GM20431 (cell line): ENCODE measurements at regions not wholly inside any gene's neighbourhood (a gene's known extent, or its start where the extent isn't known, plus 50 kb on each side); places are given as distances from the start of the nearest gene placed in this dataset.

Experiments
- in situ Hi-C: fragments of 300-500 bp; cut with MseI, MboI; formaldehyde crosslinking; loops from one replicate; pipeline ENCODE4 v1.15.0; 2020; ENCODE audit warnings: low sequenced_read_pairs; ENCODE audit not compliant: unreplicated experiment

DNA sequence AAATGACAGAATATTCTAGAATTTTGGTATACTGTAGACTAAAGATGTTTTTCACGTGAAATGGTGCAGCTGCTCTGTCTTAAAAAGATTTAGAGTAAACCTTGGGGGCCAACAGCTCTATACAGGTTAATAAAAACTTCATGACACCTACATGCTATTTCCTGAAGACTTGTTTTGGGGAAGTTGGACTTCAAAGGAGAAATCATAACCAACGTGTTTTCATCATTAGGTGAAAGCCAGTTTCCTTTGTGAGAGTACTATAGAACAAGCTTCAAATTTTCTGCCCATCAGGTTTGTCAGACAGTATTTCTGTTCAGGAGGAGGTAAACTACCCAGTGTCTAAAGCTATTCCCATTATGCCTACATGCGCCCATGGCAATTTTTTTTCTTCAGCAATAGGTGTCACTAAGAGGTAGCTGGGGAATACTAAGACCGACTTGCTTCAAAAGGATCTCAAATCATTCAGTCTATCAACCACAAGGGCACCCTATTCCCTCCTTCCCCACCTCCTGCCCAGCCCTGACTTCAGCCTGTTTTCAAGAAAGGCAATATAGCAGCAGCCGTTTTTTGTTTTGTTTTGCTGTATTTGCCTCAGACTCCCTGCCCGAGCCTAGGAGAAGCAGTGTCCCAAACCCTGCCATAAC lies 237.3 kb upstream of the SP8 start:
- in situ Hi-C loops = no loop called here

DNA sequence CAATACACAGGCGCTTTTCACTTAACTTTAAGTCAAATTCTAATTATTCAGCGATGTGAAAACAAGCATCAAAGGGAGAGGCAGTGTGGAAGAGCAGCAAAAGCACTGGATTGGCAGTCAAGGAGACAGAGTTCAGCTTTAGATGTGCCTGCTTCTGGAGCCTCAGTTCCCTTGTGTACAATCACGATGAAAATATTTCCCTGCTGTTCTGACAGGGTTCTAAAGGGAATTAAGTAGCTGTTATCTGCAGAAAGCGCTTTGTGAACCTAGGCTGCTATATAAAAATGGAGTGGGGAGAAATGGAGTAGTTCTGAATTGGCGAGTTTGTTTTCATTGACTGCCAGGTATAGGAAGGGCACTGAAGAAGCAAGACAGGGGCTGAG lies 237.8 kb upstream of the SP8 start:
- in situ Hi-C loops = no loop called here

DNA sequence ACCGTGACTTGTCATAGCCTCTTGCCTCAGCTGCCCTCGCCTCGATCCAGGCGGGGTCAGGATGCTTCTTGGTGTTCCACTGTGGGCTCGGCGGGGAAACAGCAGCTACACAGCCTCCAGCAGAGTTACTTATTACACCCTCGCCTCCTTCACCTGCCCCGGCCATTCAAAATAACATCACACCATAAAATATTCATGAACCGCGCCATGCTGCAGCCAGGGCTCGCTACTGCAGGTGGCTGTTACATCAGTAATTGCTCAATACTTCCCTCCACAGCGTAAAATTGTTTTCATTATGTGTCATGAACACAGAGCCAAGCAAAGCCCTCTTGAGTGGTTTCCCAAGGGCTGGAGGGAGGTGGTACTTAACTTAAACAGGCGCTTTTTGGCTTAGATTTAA lies 241.5 kb upstream of the SP8 start:
- in situ Hi-C loops = no loop called here

DNA sequence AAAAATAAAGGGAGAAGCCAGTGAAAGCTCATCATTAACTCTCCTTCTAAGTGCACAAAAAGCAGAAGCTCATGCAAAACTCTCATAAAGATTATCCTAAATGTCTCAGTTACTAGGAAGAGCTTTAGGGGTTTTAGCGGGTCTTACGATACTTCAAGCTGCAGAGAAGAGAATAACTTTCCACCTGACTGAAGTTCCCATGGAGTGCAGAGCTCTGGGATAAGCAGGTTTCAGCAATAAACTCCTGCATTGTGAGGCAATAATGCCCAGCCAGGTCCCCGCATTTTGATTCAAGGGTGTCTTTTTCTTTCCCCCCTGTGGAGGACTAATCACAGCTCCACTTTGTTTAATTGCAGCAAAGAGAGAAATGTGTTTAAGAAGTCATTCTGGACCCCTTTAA lies 241.9 kb upstream of the SP8 start:
- in situ Hi-C loops = no loop called here

DNA sequence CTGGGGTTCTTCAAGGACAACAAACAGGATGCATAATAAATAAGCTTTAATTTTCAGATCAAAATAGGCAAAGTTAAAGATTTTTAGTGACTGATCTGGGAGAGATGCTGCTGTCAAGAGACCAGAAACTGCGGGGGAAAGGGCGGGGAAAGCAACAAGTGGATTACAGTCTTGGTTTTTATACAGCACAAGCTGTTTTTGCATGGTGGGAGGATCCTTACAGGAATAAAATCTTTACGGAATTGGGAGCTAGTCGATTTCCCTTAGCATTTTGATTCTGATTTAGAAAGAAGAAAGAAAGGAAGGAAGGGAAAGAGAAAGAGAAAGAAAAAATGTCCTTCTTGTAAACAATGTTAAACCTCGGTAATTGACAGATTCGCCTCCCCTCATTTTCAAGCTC lies 242.3 kb upstream of the SP8 start:
- in situ Hi-C loops = no loop called here

DNA sequence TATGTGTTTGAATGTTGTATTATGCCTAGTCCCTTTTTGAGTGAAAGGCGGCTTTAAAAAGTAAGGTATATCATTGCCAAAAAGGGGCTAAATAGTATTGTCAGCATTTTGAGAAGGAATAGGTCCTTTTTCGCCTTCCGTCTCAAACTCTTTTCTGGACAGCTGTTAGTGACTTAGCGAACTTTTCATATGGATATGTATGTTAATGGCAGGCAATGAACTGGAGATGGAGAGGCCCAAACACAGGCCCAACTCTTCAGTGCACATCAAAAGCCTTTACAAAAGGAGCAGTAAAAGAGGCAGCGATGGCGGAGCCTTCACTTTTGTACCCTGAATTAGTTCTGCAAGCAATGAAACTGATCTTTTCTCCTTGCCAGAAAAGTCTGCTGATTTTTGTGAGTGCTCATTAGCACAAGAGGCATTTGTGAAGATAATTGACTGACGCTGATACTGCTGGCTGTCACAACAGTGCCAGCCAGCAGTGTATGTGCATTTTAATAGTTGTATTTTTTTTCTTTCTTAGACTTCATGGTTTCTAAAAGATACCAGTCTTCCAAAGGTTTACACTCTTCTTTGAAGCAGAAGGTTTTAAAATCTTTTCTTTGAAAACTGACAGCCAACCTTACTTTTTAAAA lies 243.7 kb upstream of the SP8 start:
- in situ Hi-C loops = no loop called here

DNA sequence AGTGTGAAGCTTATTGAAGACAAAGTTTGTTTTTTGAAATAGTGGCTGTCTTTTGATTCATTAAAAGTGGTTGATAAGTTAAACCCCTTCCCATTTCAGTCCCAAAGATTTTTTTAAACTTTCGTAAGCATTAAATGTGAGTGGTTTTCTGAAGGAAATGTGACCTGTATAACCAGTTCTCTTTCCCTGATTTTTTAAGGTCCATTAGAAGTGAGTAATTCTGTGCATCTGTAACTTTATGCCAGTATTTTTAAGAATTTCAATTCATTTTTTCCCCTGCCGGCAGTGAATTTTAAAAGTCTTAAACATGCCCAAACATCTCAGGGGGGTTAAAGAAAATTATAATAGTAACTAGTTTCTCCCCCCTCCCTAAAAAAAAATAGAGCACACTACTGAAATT lies 254.6 kb upstream of the SP8 start:
- in situ Hi-C loops = no loop called here

DNA sequence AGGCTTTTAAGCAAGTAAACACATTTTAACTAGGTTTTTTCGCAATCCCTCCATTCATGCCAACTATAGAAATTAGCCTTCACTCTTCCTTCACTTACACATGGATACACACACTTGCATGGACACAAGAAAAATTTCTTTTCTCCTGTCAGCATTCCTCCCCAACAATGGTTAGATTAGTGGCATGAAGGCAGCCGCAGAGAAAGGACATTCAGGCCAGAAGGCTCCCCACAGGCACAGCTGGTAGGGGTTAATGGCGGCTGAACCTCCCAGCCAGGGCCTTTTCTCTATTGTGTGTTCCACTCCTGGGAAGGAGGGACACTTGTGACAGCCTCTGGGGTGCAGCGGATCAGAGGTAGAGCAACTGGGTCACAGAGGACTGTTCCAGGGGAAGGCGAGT lies 255.0 kb upstream of the SP8 start:
- in situ Hi-C loops = no loop called here

DNA sequence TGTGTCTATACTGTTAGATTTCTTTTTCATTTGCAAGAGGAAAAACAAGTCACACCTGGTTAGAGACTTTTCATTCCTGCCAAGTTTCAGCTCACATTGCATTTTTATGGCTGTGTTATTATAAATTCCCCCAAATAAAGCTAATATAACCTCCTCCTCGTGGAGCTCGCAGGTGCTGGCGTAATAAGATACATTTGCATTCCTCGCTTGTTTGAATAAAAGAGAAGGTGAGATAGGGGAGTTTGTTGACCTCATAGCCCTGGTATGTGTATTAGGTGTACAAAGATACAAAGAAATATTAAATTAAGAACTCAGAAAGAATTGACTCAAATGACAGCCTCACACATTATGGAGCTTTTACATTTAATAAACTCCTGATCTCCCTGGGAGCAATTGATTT lies 257.7 kb upstream of the SP8 start:
- in situ Hi-C loops = no loop called here

DNA sequence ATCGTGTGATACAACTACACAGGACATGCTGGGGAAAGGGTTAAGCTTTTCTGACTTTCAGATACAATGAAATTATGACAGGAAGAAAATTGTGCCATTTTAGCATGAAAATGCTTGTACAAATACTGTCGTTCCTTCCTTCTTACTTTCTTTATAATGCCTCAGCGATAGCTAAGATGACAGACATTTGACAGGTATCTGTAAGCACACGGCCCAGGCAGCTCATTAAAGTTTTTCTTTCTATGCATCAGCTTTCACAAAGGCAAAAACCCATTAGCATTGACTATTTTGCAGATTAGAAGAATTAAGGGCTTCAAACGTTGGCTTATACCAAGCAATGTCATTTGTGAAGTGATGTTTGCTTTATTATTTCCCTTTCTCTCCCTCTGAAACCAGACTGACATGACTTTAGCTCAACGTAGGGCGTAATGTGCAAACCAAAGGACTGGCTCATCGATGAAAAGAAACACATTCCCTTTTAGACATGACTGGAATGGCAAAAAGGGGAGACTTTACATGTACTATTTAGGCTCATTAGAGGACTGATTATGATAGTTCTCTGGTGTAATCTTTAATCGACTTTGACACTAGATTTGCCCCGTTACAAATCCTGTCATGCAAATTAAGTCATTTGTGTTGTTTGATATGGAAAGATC lies 258.4 kb upstream of the SP8 start:
- in situ Hi-C loops = no loop called here

DNA sequence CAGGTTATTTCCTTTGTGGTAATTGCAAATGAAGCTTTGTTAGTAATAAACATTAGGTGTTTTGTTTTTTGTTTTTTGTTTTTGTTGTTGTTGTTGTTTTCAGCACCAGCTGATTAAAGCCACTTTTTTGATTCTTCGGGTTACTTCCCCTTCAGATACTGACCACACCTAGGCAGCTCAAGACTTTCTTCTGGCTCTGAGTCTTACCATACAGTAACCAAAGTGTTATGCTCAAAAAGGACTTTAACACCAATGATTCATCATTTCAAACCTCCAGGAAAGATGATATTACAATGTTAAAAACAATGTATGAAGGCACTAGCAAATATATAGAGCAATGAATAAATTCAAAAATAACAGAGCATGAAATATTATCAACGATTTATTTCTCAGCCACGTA lies 265.2 kb upstream of the SP8 start:
- in situ Hi-C loops = no loop called here

DNA sequence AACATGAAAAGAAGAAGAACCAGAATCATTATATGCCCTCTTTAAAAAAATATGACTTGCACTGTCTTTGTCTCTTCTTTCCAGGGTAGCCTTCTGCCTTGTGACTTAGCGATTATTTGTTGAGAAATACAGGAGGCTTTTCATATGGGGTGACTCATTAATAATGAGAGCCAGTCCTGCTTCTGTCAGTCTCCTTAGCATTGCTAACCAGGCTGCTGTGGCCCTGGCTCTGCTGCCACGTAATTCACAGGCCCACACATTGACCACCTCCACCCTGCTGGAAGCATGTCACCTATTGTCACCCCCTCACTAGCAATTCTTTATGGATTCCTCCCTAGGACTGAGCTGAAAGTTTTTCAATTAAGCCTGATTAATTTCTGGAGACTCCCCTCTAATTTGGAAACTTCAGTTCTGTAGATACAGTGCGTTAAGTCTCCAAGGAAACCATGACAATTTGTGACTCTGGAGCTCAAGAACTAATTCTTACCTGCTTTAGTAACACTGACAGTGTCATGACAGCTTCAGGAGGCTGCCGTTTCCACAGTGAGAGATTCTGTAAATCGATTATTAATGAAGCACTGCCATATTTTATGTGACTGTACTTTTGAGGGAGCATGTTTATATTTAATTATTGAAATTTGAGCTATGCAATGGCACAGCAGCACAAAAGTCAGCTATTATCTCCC lies 267.9 kb upstream of the SP8 start:
- in situ Hi-C loops = no loop called here

DNA sequence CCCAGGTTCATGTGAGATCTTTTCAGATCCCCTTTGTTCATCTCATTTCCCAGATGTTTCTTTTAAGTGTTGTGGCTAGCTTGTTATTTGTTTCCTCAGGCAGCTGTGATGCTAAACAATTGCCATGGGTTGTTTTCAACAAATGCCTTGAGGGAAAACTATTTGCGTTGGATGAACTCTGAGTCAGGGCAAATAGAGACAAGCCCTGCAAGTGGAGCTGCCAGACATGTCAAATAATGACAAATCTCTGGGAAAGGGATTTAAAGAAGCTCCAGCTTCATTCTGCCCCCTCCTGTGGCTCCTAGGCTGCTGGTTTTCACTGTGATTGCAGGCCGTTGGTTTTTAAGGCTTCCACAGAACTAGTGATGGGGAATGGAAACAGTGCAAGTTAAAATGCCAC lies 272.4 kb upstream of the SP8 start:
- in situ Hi-C loops = no loop called here

DNA sequence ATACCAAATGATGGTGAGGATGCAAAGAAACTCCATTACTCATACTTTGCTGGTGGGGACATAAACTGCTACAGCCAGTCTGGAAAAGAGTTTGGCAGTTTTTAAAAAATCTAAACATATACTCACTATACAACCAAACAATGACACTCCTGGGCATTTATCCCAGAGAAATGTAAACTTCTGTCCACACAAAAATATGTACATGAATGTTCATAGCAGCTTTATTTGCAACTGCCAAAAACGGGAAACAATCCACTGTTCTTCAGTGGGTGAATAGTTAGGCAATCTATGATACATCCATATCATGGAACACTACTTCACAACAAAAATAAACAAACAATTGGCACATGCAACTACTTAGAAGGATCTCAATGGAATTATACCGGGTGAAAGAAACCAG lies 276.4 kb upstream of the SP8 start:
- in situ Hi-C loops = no loop called here

DNA sequence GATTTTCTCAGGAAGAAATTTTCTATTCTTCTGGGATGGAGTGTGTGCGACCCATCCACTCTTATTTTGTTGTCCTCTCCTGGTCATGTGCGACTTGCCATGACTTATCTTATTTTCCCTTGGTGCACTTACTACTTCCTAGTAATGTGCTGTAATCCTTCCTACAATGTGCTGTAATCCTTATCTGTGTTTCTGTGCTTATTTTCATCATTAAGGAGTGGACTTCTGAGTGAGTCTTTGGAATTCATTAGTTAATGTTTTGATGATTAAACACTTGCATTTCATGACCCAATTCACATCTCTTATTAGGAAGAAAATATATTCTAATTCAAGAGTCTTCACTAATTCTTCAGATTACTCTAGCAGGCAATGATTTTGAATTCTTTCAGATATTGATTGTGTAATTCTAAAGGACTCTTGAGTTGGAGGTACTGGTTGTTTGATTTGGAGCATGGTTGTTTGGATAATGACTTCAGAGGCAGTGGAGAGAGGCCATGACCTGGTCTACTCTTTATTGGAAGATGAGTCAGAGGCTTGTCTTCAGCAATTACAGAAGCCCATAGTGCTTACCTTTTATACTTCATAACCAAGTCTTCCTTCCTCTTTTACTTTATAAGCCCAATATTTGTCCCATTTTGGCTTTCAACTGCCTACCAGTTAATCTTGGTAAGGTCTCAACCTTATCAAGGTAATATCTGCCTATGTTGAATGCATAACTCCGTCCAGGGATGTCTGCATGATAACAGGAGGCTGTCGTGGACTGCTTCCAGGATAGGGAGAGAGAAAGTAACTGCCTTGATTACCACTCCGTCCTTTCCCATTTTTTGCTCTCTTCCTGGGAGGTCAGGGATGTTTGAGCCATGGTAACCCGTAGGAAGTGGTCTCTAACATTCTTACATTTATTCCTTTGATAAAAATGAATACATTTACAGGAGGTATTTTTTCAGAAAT lies 278.3 kb upstream of the SP8 start:
- in situ Hi-C loops = no loop called here

DNA sequence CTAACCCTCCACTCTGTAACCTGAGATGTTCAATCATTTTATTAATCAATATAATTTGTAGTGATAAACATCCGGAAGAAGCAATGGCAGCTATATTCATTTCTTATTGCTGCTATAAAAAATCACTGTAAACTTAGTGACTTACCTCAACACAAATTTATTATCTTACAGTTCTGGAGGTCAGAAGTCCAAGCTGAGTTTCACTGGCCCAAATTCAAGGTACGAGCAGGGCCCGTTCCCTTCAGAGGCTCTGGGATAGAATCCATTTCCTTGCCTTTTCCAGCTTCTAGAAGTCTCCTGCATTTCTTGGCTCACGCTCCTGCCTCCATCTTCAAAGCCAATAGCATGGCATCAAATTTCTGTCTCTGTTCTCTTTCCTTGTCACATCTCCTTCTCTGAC lies 279.5 kb upstream of the SP8 start:
- in situ Hi-C loops = no loop called here

DNA sequence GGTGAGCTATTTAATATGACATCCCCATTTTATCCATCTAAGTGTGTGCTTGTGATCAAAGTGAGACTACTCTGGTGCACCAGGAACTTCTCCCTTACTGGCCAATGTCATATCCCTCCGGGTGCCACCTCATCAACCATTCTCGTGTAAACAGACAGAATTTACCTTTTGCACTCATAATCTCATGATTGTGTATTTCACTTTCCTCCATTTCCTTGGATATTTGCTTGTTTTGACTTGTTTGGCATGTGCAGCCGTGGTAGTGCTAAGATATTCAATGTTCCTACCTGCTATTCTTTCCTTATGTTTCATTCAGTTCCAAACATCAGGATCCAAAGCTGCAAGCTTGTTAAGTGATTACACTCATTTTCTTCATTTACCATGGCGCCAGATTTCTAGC lies 280.5 kb upstream of the SP8 start:
- in situ Hi-C loops = no loop called here

DNA sequence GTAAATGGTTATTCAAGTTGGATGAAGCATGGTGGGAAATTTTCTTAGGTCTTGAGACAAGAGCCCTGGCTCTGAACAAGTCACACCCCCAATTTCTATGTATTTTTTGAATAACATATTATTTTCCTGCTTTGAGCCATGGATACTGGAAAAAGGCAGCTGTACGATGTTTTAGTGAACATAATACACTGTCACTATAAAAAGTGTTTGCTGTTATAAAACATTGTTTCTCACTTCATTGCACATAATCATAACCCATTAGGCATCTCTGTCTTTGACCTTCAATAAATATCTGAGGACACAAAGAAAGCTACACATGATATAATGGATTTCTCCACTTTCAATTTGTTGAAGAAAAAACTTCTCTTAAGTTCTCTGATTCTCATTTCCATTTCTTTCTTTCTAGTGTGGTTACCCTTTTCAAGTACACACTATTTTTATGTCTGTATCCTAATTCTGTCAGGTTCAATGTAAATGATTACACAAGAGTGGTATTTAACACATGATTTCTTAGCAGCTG lies 283.9 kb upstream of the SP8 start:
- in situ Hi-C loops = no loop called here

DNA sequence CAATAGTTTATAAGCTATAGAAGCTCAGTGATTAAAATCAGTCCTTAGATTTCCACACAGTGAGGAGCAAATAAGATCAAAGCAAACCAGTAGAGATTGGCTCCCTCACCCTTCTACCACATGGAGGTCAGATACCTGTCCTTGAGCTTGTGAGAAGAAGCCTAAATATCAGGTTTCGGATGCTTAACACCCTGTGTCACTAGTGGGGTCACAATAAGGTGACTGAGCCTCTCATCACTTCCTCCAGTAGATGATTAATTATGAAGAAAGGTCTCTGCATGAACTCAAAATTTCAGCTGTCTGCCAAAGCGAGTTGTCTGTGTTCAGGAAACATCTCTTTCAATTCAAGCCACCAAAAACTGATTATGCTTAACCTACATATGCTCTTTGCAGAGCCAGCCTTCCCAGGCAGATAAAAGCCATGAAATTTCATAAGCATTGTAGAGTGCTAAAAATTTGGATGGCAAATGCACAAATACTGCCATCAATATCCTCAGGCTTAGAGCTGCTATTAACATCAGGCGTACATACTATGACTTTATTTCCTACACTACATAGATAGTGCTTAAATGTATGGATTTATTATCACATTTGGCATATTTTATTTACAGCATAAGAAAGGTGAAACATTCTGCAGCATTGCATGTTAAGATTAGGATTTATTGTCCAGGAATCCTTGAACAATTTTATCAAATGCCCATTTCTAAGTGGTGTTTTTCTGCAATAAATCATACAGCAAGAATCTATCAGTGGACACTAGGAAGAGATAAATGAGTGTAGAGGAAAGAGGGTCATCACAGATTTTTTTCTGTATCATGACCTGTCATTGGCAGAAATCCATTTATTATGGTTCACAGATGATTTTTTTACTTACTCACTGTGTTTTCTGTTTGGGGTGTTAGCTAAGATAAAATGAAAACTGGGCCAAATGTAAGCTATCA lies 285.1 kb upstream of the SP8 start:
- in situ Hi-C loops = no loop called here
